Nephron progenitor cell (in vitro differentiated cells): ENCODE measurements at regions not wholly inside any gene's neighbourhood (a gene's known extent, or its start where the extent isn't known, plus 50 kb on each side); places are given as distances from the start of the nearest gene placed in this dataset.
"Not testable (repeated sequence)": the region's sequence is repeated elsewhere in the genome, so short reads cannot be mapped to it uniquely, and the experiment has no call there.

ENCODE experiments used
- DNase-seq: peaks from one replicate; pipeline ENCODE4 v3.0.0; 2021
- H3K27ac Mint-ChIP-seq: 2 replicates; pipeline ENCODE4 v1.8.0; 2021; ENCODE audit warnings: mild to moderate bottlenecking, moderate library complexity, mixed read lengths
- H3K27me3 Mint-ChIP-seq: 2 replicates; pipeline ENCODE4 v1.8.0; 2021; ENCODE audit warnings: mild to moderate bottlenecking, low read depth, mixed read lengths; ENCODE audit not compliant: poor library complexity
- H3K36me3 Mint-ChIP-seq: 2 replicates; pipeline ENCODE4 v1.8.0; 2021; ENCODE audit warnings: low read depth, mixed read lengths
- H3K4me1 Mint-ChIP-seq: 2 replicates; pipeline ENCODE4 v1.8.0; 2021; ENCODE audit warnings: mixed read lengths
- H3K4me3 Mint-ChIP-seq: 2 replicates; pipeline ENCODE4 v1.8.0; 2021; ENCODE audit warnings: mild to moderate bottlenecking, moderate library complexity, mixed read lengths
- H3K9me3 Mint-ChIP-seq: 2 replicates; pipeline ENCODE4 v1.8.0; 2021; ENCODE audit warnings: mild to moderate bottlenecking, moderate library complexity, mixed read lengths
- CTCF ChIP-seq: fragments of 200-600 bp; sonication (generic); IDR thresholded peaks from 2 replicates; pipeline ENCODE4 v1.5.0; 2021; ENCODE audit warnings: antibody characterized with exemption

- peaks cover 17% of the 10 kb centered on the region for H3K4me1 Mint-ChIP-seq
- TF ChIP-seq CTCF, result no peak
- no peak overlapping the region for H3K27ac Mint-ChIP-seq
- no peaks in the 10 kb centered on the region for H3K36me3 Mint-ChIP-seq
- peak; percentile 26 for DNase-seq
- no peak overlapping the region for H3K4me3 Mint-ChIP-seq
- no peaks in the 10 kb centered on the region for H3K9me3 Mint-ChIP-seq
- H3K27me3 Mint-ChIP-seq, result peaks cover 13% of the 10 kb centered on the region
Observed at GRCh38 chr17:71765437-71765836, 355.4 kb upstream of the SOX9 start.

DNA sequence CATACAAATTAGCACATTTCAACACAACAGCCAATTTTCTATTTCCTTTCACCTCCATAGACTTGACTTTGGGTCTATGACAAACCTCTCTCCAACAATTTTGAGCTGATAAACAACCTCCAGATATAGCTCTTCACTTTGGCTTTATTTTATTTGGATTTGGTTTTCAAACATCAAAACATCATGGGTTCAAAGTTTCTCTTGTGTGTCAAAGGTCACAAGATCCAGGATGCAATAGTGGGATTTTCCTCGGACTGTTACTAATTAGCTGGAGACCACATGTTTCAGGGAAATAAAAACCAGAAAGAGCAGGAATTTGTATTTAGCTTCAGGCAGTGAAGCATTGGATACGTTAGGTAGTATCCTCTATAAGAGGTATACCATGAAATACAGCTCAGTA lies 351.0 kb upstream of the SOX9 start:
- H3K4me1 Mint-ChIP-seq, result peaks cover 12% of the 10 kb centered on the region
- H3K27me3 Mint-ChIP-seq, result peaks cover 12% of the 10 kb centered on the region
- H3K36me3 Mint-ChIP-seq, result peaks cover 4% of the 10 kb centered on the region
- no peak for DNase-seq
- peaks cover 18% of the 10 kb centered on the region for H3K9me3 Mint-ChIP-seq
- no peak overlapping the region for H3K27ac Mint-ChIP-seq
- no peak for TF ChIP-seq CTCF
- H3K4me3 Mint-ChIP-seq, result no peak overlapping the region

- Mint-ChIP-seq H3K9me3 (peaks cover 20% of the 10 kb centered on the region), H3K27ac (no peak overlapping the region), H3K27me3 (peaks cover 10% of the 10 kb centered on the region), H3K4me3 (no peak overlapping the region), H3K36me3 (peaks cover 4% of the 10 kb centered on the region), H3K4me1 (no peaks in the 10 kb centered on the region)
- no peak for TF ChIP-seq CTCF
- no peak for DNase-seq
Observed at GRCh38 chr17:71777048-71777640, 343.7 kb upstream of the SOX9 start.

- Mint-ChIP-seq H3K9me3 (peaks cover 5% of the 10 kb centered on the region), H3K27me3 (peaks cover 11% of the 10 kb centered on the region), H3K4me1 (no peaks in the 10 kb centered on the region), H3K4me3 (no peak overlapping the region), H3K36me3 (no peaks in the 10 kb centered on the region), H3K27ac (no peak overlapping the region)
- no peak for DNase-seq
- TF ChIP-seq CTCF, result no peak
Observed at GRCh38 chr17:71779482-71779881, 341.3 kb upstream of the SOX9 start.

GRCh38 chr17:71780596-71780995 lies 340.2 kb upstream of the SOX9 start:
- Mint-ChIP-seq H3K4me3 (no peak overlapping the region), H3K4me1 (no peaks in the 10 kb centered on the region), H3K27ac (no peak overlapping the region), H3K9me3 (peaks cover 12% of the 10 kb centered on the region), H3K27me3 (peaks cover 11% of the 10 kb centered on the region), H3K36me3 (peaks cover 4% of the 10 kb centered on the region)
- TF ChIP-seq CTCF, result no peak
- DNase-seq, result no peak

DNA sequence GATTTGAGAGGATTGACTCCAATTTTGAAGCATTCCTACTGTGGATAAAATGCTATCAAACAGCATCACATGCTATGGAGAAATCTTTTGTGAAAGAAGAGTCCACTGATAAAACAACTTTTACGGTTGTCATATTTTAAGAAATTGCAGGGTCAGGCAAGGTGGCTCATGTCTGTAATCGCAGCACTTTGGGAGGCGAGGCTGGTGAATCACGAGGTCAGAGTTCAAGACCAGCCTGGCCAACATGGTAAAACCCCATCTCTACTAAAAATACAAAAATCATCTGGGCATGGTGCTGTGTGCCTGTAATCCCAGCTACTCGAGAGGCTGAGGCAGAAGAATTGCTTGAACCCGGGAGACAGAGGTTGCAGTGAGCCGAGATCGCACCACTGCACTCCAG lies 338.8 kb upstream of the SOX9 start:
- not testable (repeated sequence) for H3K36me3 Mint-ChIP-seq, H3K4me3 Mint-ChIP-seq, DNase-seq, H3K4me1 Mint-ChIP-seq, H3K27ac Mint-ChIP-seq
- Mint-ChIP-seq H3K27me3 (peaks cover 11% of the 10 kb centered on the region), H3K9me3 (peaks cover 16% of the 10 kb centered on the region)
